Liver (tissue), 8 donors: ENCODE measurements at regions not wholly inside any gene's neighbourhood (a gene's known extent, or its start where the extent isn't known, plus 50 kb on each side); places are given as distances from the start of the nearest gene placed in this dataset.
A peak's percentile ranks its signal among the peaks of the same experiment; 100 is the strongest.

ENCODE experiments used
- DNase-seq: peaks from one replicate; pipeline ENCODE4 v3.0.0-alpha.2; 2017; ENCODE audit warnings: low spot score
- H3K27ac ChIP-seq, 2 donors: one replicate each; pipeline ENCODE4 v1.7.0; 2013; ENCODE audit warnings: inconsistent platforms in 2 of 2, low read length in 2 of 2, control low read depth in 1 of 2, low read depth in 1 of 2, mild to moderate bottlenecking in 1 of 2
- H3K27me3 ChIP-seq, 4 donors: one replicate each; pipeline versions ENCODE4 v1.6.1 to v1.7.0; 2013; ENCODE audit warnings: low read length in 3 of 4, inconsistent platforms in 1 of 4, mild to moderate bottlenecking in 1 of 4, moderate library complexity in 1 of 4; ENCODE audit not compliant: control insufficient read depth in 4 of 4, insufficient read depth in 4 of 4
- H3K36me3 ChIP-seq, 4 donors: one replicate each; pipeline versions ENCODE4 v1.6.1 to v1.7.0; 2013; ENCODE audit warnings: low read length in 3 of 4, mild to moderate bottlenecking in 3 of 4, low read depth in 1 of 4, moderate library complexity in 1 of 4; ENCODE audit not compliant: control insufficient read depth in 4 of 4, insufficient read depth in 3 of 4
- H3K4me1 ChIP-seq, 4 donors: one replicate each; pipeline versions ENCODE4 v1.6.1 to v1.7.0; 2013; ENCODE audit warnings: low read length in 3 of 4, mild to moderate bottlenecking in 3 of 4, moderate library complexity in 1 of 4; ENCODE audit not compliant: control insufficient read depth in 4 of 4, insufficient read depth in 4 of 4
- H3K4me3 ChIP-seq, 3 donors: one replicate each; pipeline versions ENCODE4 v1.6.1 to v1.7.0; 2013; ENCODE audit warnings: low read length in 3 of 3, control low read depth in 1 of 3, low read depth in 1 of 3, mild to moderate bottlenecking in 1 of 3
- H3K9ac ChIP-seq, 2 donors: one replicate each; pipeline ENCODE4 v1.7.0; 2013; ENCODE audit warnings: low read length in 2 of 2, mild to moderate bottlenecking in 2 of 2, moderate library complexity in 2 of 2, control low read depth in 1 of 2, low read depth in 1 of 2
- H3K9me3 ChIP-seq, 4 donors: one replicate each; pipeline versions ENCODE4 v1.6.1 to v1.7.0; 2013; ENCODE audit warnings: low read length in 3 of 4; ENCODE audit not compliant: control insufficient read depth in 4 of 4
- FOXA2 ChIP-seq: IDR thresholded peaks from 2 replicates; pipeline ENCODE4 v1.6.1; 2016; ENCODE audit warnings: antibody characterized with exemption
- GABPA ChIP-seq, 2 donors: IDR thresholded peaks in 1 of 2; conservative IDR thresholded peaks in 1 of 2; 2 replicates each; pipeline ENCODE4 v1.6.1; 2016; ENCODE audit warnings: antibody characterized with exemption in 2 of 2, mild to moderate bottlenecking in 1 of 2, moderate library complexity in 1 of 2
- HNF4A ChIP-seq, 2 donors: conservative IDR thresholded peaks; 2 replicates each; pipeline ENCODE4 v1.6.1; 2016; ENCODE audit warnings: antibody characterized with exemption in 2 of 2, mild to moderate bottlenecking in 2 of 2
- NR2F2 ChIP-seq: IDR thresholded peaks from 2 replicates; pipeline ENCODE4 v1.6.1; 2016; ENCODE audit warnings: antibody characterized with exemption
- RAD21 ChIP-seq, 2 donors: IDR thresholded peaks; 2 replicates each; pipeline ENCODE4 v1.6.1; 2016; ENCODE audit warnings: antibody characterized with exemption in 2 of 2, mild to moderate bottlenecking in 2 of 2
- RXRA ChIP-seq, 2 donors: IDR thresholded peaks; 2 replicates each; pipeline ENCODE4 v1.6.1; 2017 to 2018; ENCODE audit warnings: antibody characterized with exemption in 2 of 2, mild to moderate bottlenecking in 1 of 2
- SP1 ChIP-seq: IDR thresholded peaks from 2 replicates; pipeline ENCODE4 v1.6.1; 2018; ENCODE audit warnings: antibody characterized with exemption, mild to moderate bottlenecking
- TAF1 ChIP-seq: conservative IDR thresholded peaks from 2 replicates; pipeline ENCODE4 v1.6.1; 2016; ENCODE audit warnings: antibody characterized with exemption, mild to moderate bottlenecking
- YY1 ChIP-seq: IDR thresholded peaks from 2 replicates; pipeline ENCODE4 v1.6.1; 2016; ENCODE audit warnings: antibody characterized with exemption, mild to moderate bottlenecking
- WGBS: extraction: QIAGEN DNeasy Blood & Tissue Kit; methylation state at CpG from one replicate; pipeline ENCODE4 v1.1.7; 2013; 5-methylcytosine and 5-hydroxymethylcytosine counted together
- TF ChIP-seq, protein P1 (sequence below): fragments of 150-350 bp; IDR thresholded peaks from 2 replicates; pipeline ENCODE4 v1.5.1; 2017; ENCODE audit warnings: improper control_type of control experiment, low read depth, low read length; ENCODE audit not compliant: missing input control
- TF ChIP-seq, protein P2 (sequence below): IDR thresholded peaks from 2 replicates; pipeline ENCODE4 v1.6.1; 2016; ENCODE audit warnings: antibody characterized with exemption
- TF ChIP-seq, protein P3 (sequence below): IDR thresholded peaks from 2 replicates; pipeline ENCODE4 v1.6.1; 2016; ENCODE audit warnings: antibody characterized with exemption, mild to moderate bottlenecking
- TF ChIP-seq, protein P4 (sequence below): IDR thresholded peaks from 2 replicates; pipeline ENCODE4 v1.6.1; 2016; ENCODE audit warnings: antibody characterized with exemption
- donor health status: healthy.
- donor health status: healthy.
- donor health status: healthy.
- donor health status: healthy.
- donor health status: healthy.

DNA sequence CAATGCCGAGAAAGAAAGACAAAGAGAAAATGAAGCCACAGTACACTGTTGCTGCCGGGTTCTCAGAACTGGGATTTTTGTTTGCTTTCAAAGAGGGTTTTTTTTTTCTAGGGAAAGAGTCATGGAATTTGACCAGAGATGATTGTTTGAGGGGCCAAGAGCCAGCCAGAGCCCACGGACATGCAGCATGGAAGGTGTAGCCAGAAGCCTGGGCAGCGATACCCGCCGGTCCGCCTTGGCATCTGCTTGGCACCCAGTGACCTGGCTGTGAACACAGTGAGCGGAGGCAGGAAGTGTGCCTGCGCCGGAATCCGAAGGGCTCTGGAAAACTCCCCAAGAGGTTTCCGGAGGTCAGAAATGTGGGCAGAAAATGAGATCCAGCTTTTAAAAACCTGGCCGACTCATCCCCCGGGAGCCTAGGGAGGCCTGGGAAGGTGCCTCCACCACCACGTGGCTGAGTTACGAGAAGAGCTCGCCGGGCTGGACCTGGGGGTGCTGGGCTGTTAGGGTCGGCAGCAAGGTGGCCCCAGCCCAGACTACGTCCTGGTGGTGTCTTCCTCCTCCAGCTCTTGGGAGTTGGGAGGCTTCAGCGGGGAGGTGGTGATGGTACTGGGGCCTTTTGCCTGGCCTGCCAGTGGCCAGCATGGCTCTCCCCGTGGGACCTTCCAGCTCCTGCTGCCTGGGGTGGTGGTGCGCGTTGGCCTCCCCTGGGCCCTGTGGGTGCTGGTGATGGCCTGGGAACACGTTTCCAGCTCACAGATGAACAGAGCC, 61.6 kb upstream of the PPARA start:
- 35% methylated on average over 25 of the region's 25 CpGs for WGBS
- H3K4me1 ChIP-seq = peaks cover 42 to 88% (median 74%) of the 10 kb centered on the region in 4 donors
- peak overlapping the region; percentile 80 to 96 for H3K27ac ChIP-seq
- peak overlapping the region in 2 of 3 donors; percentile 34 to 45 for H3K4me3 ChIP-seq
- TF ChIP-seq NR2F2 = peak; percentile 70
- TF ChIP-seq, protein P1, sequence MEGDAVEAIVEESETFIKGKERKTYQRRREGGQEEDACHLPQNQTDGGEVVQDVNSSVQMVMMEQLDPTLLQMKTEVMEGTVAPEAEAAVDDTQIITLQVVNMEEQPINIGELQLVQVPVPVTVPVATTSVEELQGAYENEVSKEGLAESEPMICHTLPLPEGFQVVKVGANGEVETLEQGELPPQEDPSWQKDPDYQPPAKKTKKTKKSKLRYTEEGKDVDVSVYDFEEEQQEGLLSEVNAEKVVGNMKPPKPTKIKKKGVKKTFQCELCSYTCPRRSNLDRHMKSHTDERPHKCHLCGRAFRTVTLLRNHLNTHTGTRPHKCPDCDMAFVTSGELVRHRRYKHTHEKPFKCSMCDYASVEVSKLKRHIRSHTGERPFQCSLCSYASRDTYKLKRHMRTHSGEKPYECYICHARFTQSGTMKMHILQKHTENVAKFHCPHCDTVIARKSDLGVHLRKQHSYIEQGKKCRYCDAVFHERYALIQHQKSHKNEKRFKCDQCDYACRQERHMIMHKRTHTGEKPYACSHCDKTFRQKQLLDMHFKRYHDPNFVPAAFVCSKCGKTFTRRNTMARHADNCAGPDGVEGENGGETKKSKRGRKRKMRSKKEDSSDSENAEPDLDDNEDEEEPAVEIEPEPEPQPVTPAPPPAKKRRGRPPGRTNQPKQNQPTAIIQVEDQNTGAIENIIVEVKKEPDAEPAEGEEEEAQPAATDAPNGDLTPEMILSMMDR = no peak
- TF ChIP-seq SP1 = peak; percentile 66
- TF ChIP-seq, protein P2, sequence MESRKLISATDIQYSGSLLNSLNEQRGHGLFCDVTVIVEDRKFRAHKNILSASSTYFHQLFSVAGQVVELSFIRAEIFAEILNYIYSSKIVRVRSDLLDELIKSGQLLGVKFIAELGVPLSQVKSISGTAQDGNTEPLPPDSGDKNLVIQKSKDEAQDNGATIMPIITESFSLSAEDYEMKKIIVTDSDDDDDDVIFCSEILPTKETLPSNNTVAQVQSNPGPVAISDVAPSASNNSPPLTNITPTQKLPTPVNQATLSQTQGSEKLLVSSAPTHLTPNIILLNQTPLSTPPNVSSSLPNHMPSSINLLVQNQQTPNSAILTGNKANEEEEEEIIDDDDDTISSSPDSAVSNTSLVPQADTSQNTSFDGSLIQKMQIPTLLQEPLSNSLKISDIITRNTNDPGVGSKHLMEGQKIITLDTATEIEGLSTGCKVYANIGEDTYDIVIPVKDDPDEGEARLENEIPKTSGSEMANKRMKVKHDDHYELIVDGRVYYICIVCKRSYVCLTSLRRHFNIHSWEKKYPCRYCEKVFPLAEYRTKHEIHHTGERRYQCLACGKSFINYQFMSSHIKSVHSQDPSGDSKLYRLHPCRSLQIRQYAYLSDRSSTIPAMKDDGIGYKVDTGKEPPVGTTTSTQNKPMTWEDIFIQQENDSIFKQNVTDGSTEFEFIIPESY = no peak
- peak; percentile 34 to 52 for TF ChIP-seq HNF4A (conservative IDR thresholded peaks at IDR 0.05)
- no peak for TF ChIP-seq GABPA (IDR thresholded peaks at IDR 0.05 in 1 of 2, conservative IDR thresholded peaks at IDR 0.05 in 1 of 2)
- TF ChIP-seq RXRA (IDR thresholded peaks at IDR 0.05) = peak in 1 of 2 donors; percentile 64
- peak in 1 of 2 donors; percentile 34 for TF ChIP-seq RAD21 (IDR thresholded peaks at IDR 0.05)
- H3K9ac ChIP-seq = peak overlapping the region in 1 of 2 donors; percentile 77
- peaks cover 0 to 1% (median 0%) of the 10 kb centered on the region in 4 donors for H3K36me3 ChIP-seq
- no peaks in the 10 kb centered on the region for H3K27me3 ChIP-seq
- DNase-seq = no peak
- no peaks in the 10 kb centered on the region for H3K9me3 ChIP-seq

DNA sequence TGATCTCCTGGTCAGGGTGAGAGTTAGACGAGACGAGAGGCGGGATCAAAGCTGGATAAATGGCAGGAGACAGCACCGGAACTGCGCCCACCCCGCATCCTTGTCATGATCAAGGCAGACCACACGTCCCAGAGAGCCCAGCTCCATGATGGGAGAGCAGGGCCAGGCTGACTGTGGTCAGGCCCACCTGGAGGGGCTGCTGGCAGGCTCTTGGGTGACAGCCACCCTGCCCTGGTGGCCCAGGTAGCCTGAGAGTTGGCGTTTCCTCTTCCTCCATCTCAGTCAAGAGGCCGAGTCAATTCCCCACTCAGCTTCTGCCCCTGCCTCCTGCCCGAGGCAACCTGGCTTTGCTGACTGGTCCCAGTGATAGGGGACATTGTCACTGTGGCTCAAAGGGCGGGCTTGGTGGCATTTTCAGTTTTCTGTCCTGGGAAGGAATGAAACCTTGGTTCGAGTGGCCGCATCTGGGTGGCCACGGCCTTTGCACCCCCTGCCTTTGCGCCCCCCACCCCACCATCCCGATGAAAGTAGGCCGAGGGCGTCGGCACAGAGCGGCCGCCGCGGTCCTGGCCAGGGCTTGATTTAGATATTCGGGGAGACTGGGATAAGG, 60.8 kb upstream of the PPARA start:
- no peaks in the 10 kb centered on the region for H3K9me3 ChIP-seq
- no peaks in the 10 kb centered on the region for H3K27me3 ChIP-seq
- 77% methylated on average over 24 of the region's 24 CpGs for WGBS
- peak overlapping the region; percentile 80 to 96 for H3K27ac ChIP-seq
- no peak overlapping the region for H3K4me3 ChIP-seq
- TF ChIP-seq, protein P2 = no peak
- TF ChIP-seq NR2F2 (no peak), YY1 (no peak), FOXA2 (no peak), RXRA (IDR thresholded peaks at IDR 0.05) (no peak), SP1 (no peak), TAF1 (no peak)
- TF ChIP-seq, protein P3, sequence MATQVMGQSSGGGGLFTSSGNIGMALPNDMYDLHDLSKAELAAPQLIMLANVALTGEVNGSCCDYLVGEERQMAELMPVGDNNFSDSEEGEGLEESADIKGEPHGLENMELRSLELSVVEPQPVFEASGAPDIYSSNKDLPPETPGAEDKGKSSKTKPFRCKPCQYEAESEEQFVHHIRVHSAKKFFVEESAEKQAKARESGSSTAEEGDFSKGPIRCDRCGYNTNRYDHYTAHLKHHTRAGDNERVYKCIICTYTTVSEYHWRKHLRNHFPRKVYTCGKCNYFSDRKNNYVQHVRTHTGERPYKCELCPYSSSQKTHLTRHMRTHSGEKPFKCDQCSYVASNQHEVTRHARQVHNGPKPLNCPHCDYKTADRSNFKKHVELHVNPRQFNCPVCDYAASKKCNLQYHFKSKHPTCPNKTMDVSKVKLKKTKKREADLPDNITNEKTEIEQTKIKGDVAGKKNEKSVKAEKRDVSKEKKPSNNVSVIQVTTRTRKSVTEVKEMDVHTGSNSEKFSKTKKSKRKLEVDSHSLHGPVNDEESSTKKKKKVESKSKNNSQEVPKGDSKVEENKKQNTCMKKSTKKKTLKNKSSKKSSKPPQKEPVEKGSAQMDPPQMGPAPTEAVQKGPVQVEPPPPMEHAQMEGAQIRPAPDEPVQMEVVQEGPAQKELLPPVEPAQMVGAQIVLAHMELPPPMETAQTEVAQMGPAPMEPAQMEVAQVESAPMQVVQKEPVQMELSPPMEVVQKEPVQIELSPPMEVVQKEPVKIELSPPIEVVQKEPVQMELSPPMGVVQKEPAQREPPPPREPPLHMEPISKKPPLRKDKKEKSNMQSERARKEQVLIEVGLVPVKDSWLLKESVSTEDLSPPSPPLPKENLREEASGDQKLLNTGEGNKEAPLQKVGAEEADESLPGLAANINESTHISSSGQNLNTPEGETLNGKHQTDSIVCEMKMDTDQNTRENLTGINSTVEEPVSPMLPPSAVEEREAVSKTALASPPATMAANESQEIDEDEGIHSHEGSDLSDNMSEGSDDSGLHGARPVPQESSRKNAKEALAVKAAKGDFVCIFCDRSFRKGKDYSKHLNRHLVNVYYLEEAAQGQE = no peak
- TF ChIP-seq, protein P4, sequence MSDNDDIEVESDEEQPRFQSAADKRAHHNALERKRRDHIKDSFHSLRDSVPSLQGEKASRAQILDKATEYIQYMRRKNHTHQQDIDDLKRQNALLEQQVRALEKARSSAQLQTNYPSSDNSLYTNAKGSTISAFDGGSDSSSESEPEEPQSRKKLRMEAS = no peak
- DNase-seq = no peak
- H3K36me3 ChIP-seq = peaks cover 0 to 1% (median 0%) of the 10 kb centered on the region in 4 donors
- H3K9ac ChIP-seq = no peak overlapping the region
- H3K4me1 ChIP-seq = peaks cover 42 to 88% (median 70%) of the 10 kb centered on the region in 4 donors
